C1 segment of cervical spinal cord (tissue), 14 donors: ENCODE measurements at regions not wholly inside any gene's neighbourhood (a gene's known extent, or its start where the extent isn't known, plus 50 kb on each side); places are given as distances from the start of the nearest gene placed in this dataset.
"Not testable (repeated sequence)": the region's sequence is repeated elsewhere in the genome, so short reads cannot be mapped to it uniquely, and the experiment has no call there.

ENCODE experiments used
- DNase-seq, 14 donors: peaks; one replicate each; lab custom pipeline; 2025; lab: John Stamatoyannopoulos, UW

DNA sequence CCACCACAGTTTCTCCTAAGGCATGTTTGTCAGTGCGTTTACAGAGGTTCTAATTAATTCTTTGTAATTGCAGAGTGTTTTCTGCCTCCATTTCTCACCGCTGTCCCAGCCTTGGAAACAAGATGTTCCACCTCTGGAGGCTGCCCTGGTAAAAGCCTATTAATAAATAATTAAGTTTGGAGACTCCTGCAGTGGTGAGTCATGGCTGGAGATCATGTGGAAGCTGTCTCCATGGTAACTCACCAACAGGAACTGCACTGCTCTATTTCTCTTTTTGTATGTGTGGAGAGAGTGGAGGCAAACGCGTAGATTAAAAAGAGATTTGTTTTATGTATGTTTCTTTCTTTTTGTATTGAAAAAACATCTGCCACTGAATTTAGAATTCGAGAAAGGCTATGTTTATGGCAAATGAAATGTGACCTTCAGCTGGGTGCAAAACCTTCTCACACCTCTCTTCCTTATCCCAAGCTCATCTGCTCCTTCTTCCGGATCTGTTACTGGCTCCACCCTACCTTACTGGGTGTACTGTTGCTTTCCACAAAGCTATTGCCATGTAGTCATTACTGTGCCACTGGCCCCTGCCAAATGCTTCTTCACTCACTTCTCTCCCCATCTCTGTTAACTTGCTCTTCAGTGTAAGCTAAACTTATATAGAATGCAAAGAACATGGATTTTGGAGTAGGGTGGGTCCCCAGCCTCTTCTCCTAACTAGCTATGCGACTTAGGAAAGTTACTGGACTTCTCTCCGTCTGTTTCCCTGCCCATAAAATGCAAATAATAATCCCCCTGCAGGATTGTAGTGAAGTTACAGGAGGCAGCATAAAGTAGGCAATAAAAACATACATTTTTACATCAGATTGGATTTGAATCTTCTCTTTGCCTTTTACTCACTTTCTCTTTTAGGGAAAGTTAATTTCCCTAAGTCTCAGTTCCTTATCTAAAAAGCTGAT lies 778.5 kb downstream of the NTRK3 start:
- DNase-seq, result peak in 5 of 14 donors; percentile 1 to 25 (median 22)

DNA sequence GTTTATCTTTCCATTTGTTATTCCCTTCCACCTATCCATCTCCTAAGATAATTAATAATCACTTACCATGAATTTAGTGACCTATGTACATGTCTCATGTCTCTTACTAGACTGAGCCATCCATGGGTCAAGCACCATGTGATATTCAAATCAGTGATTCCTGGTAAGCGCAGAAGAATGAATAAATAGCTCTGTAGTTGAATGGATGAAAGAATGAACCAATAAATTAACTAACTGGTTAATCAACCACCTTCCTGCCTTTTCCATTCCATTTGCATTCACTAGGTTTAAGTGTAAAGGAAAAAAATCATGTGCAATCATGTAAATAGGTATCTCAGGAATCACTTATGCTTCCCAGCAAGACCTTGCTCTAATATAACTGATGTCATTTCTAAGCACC lies 779.5 kb downstream of the NTRK3 start:
- DNase-seq, result no peak

DNA sequence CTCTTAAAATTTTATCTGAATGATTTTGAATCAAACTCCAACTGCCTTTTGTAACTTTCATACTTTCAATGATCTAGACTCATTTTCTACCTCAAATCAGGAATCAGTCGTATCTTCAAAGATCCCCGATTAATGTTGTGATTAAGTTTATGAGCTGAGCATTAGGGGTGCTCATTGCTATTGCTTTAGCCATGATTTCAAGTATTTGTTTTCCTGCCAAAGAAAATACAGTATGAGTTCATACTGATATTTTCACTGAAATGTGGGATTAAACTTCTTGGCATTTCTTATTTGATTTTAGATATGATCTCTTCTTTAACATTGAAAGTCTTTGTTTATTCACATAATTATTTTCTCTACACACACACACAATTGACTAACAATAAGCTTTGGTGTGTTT lies 785.6 kb downstream of the NTRK3 start:
- DNase-seq, result no peak

DNA sequence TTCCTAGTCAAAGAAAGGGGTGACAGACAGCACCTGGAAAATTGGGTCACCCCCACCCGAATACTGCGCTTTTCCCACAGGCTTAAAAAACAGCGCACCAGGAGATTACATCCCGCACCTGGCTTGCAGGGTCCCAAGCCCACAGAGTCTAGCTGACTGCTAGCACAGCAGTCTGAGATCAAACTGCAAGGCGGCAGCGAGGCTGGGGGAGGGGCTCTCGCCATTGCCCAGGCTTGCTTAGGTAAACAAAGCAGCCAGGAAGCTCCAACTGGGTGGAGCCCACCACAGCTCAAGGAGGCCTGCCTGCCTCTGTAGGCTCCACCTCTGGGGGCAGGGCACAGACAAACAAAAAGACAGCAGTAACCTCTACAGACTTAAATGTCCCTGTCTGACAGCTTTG lies 792.6 kb downstream of the NTRK3 start:
- not testable (repeated sequence) for DNase-seq

DNA sequence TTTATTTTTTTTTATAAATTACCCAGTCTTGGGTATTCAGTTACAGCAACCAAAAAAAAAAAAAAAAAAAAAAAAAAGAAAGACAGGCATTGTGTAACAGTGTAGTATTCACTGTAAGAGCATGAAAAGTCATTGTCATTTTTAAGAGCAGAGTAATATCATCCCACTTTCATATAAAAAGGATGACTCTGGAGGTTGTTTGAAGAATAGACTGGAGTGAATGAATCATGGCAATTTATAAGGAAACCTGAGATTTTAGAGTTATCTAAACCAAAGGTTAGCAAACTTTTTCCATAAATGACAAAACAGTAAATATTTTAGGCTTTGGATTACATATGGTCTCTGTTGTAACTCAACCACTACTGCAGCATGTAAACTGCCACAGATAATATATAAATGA lies 794.9 kb downstream of the NTRK3 start:
- DNase-seq, result no peak

DNA sequence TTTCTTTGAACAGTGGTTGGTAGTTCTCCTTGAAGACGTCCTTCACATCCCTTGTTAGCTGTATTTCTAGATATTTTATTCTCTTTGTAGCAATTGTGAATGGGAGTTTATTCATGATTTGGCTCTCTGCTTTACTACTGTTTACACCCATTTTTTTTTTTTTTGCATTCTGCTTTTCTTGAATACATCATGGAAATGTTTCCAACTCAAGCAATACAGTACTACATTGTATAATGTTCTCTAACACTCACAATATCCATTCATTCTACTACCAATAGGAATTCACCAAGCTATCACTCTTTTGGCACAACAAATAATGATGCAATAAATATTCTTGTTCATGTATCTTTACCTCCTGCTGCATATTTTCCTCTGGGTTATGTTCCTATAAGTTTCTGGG lies 801.7 kb downstream of the NTRK3 start:
- DNase-seq, result no peak

DNA sequence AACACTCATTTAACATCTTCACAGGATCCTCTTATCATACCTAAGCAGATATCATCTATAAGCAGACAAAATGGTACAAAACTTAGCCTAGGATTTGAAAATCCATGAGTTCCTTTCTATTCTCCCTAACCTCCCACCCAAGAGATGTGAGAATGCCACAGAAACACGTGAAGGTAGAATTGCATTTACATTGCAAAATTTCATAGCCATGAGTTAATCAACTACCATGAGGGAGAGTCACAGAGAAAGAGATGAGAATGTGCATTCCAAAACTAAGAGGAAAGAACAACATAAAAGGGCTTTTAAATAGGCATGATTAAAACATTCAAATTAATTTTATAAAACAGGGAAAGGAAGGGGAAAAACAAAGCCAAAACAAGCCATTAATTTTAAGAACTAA lies 806.2 kb downstream of the NTRK3 start:
- DNase-seq, result no peak

DNA sequence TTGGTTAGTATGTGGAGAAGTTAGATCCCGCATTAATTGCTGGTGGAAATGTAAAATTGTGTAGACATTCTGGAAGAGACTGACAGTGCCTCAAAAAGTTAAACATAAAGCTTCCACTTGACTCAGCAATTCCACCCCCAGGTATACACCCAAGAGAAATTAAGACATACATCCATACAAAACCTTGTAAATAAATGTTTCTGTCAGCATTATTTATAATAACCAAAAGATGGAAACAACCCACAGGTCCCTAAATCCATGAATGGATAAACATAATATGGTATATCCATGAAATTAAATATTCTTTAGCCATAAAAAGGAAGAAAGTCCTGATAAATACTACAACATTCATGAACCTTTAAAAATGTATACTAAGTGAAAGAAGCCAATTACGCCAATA lies 817.4 kb downstream of the NTRK3 start:
- no peak for DNase-seq

DNA sequence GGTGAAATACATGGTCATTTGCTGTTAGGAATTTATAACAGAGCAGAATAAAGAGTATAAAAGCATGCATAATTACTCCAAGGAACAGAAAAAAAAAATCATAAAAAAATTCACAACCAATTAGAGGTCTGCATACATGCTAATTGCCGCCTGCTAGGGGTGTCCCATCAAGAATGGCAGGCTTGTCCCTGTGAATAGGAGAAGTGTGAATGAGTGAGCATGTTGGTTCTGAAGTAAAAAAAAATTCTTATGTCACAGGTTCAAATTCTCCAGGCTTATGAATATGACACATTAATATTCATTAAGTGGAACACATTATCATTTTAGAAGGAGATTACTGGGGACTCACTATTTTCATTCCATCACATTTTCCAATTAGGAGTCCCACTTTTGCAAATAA lies 822.7 kb downstream of the NTRK3 start:
- DNase-seq, result no peak

DNA sequence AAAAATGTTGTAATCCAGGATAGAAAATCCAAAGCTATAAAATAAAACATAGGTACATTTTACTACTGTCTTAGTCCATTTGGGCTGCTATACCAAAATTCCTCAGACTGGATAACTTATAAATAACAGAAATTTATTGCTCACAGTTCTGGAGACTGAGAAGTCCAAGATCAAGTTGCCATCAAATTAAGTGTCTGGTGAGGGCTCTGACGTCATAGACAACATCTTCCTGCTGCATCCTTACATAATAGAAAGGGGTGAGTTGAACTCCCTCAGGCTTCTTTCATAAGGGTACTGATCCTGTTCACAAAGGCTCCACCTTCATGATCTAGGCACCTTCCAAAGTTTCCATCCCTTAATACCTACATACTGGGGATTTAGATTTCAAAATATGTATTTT lies 826.8 kb downstream of the NTRK3 start:
- no peak for DNase-seq

DNA sequence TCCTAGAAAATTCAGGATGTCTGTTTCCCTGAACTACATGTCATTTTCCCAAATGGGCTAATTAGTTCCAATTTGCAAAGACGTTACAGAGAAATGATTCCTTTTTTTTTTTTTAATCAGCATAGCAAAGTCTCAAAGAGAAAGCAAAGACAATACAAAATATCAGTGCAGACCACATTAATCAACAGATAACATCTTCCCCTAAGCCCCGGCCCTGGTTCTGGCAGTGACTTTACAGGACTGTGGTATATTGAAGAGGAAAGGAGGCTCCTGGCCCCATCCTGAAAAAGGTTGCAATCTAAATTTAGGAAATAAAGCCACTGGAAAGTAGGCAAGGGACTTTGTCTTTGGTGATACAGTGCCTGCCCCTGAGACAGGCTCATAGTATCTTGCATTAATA lies 836.5 kb downstream of the NTRK3 start:
- DNase-seq, result no peak

DNA sequence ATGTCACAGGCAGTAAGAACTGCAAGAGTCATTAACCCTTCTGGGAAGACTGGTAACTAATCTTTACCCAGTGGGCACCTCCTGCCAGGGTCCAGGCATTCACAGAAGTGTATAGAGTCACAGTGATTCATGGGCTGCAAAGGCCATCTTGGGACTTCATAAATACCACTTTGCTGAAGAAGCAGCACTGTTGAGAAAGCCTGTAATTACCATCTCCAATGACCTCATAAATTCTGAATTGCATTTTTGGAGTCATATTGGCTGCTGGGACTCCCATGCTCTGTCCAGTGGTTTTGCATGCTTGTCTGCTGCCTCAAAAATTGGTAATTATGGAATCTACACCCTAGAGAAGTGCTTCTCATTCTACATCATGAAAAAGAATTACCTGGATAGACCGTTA lies 837.2 kb downstream of the NTRK3 start:
- no peak for DNase-seq

DNA sequence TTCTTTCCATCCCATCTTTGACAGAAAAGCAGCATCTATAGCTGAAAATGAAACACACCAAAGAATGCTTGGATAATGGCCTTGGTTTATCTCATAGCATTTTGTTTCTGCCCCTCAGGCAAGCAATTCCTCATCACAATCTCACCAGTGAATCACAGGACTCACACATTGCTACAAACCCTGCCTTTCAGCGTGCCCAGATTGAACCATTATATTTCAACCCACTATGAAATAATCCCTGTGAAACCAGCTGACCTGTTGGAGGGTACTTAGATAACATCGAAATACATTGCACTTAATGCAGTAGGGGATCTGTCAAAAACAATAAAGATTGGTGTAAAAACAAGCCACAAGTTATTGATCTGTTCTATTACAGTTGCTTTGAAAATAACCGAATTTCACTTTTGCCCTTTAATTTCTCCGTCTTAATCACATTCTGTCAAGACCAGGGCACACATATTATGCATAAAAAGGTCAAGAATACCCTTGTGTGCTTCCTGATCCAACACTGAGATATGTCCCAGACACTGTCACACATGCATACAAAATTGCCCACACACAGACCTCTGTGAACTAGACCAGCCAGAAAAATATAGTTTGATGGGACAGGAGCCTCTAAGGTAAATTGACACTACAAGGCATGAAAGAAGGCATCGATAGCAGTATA lies 839.8 kb downstream of the NTRK3 start:
- DNase-seq, result no peak

DNA sequence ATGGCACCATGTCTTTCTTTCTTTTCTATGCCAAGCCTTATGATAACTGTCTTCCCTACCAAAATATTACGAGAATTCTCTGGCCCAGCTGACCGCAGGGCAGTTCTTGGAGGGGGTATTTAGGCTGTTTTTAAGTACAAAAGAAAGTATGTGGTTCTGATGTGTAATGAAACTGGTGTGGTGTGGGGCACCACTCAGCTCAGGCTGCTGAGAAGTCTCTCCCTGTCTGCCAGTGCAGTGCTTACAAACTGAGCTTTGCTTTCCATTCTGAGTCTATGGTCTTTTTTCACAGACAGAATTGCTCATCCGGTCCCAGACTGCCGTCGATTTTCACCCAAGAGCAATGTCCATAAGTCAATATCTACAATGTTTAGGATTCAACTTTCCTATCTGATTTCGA lies 847.6 kb downstream of the NTRK3 start:
- DNase-seq, result no peak

DNA sequence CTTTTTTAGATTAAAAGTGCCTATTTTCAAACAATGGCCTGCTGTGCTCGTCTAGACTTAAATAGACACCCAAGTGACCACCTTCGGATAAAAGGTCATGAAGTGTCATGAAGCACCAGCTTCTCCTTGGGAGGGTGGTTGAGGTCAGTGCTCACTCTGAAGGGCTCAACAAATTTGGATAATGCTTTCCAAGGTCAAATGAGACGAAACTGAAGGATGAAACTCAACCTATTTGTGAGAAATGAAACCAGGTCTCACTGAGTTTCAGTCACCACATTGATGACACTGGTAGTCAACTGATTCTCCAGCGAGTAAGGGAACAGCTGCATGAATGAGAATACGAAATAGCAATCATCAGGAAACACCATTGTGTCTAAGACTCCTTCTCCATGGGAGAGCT lies 852.6 kb downstream of the NTRK3 start:
- DNase-seq, result no peak

DNA sequence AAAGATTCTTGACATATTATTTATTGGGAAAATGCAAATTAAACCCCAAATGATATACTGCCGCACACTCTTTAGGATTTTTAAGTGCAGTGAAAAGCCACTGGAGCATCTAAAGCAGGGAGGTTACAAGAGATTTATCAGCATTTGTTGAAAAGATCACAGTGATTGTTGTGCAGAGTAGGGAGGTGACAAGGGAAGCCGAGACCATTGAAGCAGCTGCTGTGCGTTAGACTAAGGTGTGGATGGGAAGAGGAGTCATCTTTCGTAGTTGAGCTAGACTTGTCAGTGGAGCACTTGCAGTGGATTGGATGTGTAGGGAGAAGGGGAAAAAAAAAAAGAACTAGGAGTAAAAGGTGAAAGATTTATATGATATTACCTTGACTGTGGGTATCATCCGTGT lies 854.6 kb downstream of the NTRK3 start:
- DNase-seq, result no peak

DNA sequence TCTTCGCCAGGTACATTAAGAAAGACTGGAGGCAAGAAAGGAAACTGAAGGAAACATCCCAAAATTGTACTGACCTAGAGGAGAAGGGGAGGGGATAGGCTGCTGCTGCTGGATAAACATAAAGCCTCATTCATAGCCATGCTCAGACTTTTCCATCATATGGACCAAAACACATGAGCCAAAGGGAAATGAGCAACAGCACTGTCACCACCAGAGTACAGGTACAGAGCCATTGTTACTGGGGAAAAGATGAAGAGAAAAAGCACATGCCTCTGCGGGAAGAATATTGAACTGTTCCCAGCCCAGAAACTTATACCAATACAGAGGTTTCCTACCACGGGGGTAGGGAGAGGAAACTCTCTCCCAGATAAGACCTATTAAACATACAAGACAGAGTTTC lies 861.9 kb downstream of the NTRK3 start:
- no peak for DNase-seq

DNA sequence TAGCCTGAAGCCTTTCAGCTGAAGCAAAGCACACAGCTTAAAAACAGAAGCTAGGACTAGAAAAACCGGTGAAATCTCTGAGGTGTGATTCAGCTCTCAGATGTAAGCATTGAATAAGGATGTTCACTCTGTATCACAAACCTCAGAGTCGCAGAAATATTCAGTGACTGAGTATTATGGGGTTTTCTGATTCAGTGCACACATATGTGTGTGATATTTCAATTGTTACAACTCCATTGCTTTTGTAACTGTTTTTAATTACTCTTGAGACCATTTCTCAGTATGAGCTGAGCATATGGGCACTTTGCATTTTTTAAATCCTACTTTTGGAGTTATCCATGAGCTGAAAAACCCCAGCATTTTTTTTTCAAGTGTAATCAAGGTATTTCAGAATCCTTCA lies 868.8 kb downstream of the NTRK3 start:
- no peak for DNase-seq

DNA sequence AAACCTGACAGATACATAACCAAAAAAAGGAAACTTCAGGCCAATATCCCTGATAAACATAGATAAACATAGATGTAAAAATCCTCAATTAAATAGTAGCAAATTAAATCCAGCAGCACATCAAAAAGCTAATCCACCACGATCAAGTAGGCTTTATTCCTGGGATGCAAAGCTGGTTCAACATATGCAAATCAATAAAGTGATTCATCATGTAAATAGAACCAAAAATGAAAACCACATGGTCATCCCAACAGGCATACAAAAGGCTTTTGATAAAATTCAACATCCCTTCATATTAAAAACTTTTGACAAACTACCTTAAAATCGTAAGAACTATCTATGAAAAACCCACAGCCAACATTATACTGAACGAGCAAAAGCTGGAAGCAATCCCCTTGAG lies 882.2 kb downstream of the NTRK3 start:
- no peak for DNase-seq

DNA sequence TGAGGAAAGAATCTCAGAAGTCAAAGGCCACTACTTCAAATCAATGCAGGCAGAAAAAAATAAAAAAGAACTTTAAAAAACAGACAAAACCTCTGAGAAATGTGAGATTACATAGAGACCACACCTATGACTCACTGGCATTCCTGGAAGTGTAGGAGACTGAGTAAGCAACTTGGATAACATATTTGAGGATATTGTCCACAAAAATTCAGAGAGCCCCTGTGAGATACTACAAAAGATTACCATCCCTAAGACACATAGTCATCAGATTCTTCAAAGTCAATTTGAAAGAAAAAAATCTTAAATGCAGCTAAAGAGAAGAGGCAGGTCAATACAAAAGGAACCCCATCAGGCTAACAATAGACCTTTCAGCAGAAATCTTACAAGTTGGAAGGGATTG lies 887.3 kb downstream of the NTRK3 start:
- DNase-seq, result no peak

DNA sequence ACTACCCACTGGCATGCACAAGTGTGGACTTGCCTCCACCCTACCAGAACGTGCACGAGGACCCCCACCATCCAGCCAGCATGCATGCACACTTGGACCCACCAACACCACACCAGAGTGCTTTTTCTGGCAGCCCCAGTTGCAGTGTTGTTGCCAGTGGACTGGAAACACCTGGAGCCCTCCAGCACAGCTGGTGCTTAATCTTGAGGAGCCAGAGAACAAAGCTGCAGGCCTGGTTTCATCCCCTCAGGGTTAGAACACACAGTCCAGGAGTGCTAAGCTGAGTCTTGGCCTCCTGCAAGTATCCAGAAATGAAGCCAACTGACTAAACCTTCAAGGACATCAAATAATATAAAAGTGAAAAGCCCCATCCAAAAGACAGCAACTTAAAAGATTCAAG lies 888.0 kb downstream of the NTRK3 start:
- DNase-seq, result no peak

DNA sequence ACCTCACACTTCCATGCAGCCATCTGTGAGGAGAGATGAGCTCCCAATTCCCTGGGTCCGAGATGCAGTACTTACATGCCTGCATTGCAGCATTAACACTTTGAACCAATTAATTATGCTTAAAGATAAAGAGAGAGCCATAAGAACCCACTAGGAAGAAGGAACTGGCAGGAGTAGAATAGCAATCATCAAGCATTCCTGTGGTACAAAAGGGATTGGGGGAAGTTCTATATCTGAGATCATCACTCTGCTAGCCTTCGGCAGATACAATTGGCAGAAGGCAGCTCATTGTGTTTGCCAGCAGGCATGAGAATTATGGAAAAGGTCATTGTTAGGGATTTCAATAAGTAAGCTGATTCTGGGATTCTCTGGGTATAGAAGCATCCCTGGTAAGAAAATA lies 891.4 kb downstream of the NTRK3 start:
- no peak for DNase-seq

DNA sequence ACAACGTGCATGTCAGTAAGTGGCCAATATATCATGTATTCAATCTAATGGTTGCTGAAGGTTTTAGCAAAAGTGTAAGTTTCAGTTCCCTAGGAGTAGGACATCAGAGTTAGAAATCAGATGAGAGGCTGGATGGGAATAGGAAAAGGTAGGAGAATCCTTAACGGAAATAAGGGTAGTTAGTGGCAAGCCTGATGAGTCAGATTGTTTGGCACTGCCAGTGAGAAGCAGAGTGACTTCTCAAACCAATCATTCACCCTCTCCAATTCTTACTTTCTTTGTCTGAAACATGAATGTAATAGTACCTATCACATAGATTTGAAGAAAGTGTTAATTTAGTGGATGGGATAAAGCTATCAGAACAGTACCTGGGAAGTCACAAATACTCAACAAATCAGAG lies 894.0 kb downstream of the NTRK3 start:
- DNase-seq, result no peak
